HG02763 (cell line): ENCODE measurements at regions not wholly inside any gene's neighbourhood (a gene's known extent, or its start where the extent isn't known, plus 50 kb on each side); places are given as distances from the start of the nearest gene placed in this dataset.
"Not testable (repeated sequence)": the region's sequence is repeated elsewhere in the genome, so short reads cannot be mapped to it uniquely, and the experiment has no call there.

ENCODE experiments used
- ATAC-seq: cut with Tn5 transposase; IDR thresholded peaks from one replicate; pipeline ENCODE4 v1.9.1; 2021; ENCODE audit warnings: mild to moderate bottlenecking, moderate library complexity; ENCODE audit not compliant: unreplicated experiment

GRCh38 chrX:55326985-55327384 lies 62.3 kb upstream of the PAGE3 start:
- ATAC-seq, result no peak

- no peak for ATAC-seq
Observed at GRCh38 chrX:55335296-55335695, 70.6 kb upstream of the PAGE3 start.

- ATAC-seq, result no peak
Observed at GRCh38 chrX:55336176-55336575, 71.5 kb upstream of the PAGE3 start.

GRCh38 chrX:55340896-55341433 lies 76.2 kb upstream of the PAGE3 start:
- ATAC-seq, result no peak

GRCh38 chrX:55342533-55343501 lies 78.1 kb upstream of the PAGE3 start:
- ATAC-seq, result peak; percentile 53

- ATAC-seq, result no peak
Observed at GRCh38 chrX:55356609-55357008, 91.9 kb upstream of the PAGE3 start.

GRCh38 chrX:55357236-55357635 lies 92.5 kb upstream of the PAGE3 start:
- no peak for ATAC-seq

GRCh38 chrX:55379396-55379795 lies 72.5 kb upstream of the MAGEH1 start:
- ATAC-seq, result no peak

- ATAC-seq, result no peak
Observed at GRCh38 chrX:55389376-55389775, 62.6 kb upstream of the MAGEH1 start.

- ATAC-seq, result not testable (repeated sequence)
Observed at GRCh38 chrX:55396836-55397235, 55.1 kb upstream of the MAGEH1 start.
